ENCODE measurements at regions not wholly inside any gene's neighbourhood (a gene's known extent, or its start where the extent isn't known, plus 50 kb on each side); places are given as distances from the start of the nearest gene placed in this dataset.

- H3K9me3 Mint-ChIP-seq, result no peaks in the 10 kb centered on the region
These were observed 145.1 kb upstream of the PCBD1 start for GRCh38 chr10:71033396-71033980.

GRCh38 chr10:71035511-71036296, 147.3 kb upstream of the PCBD1 start:
- Mint-ChIP-seq H3K27ac (no peak overlapping the region), H3K4me3 (no peak overlapping the region), H3K36me3 (ENCODE audit: low read depth) (no peaks in the 10 kb centered on the region), H3K4me1 (peaks cover 3% of the 10 kb centered on the region), H3K9me3 (no peaks in the 10 kb centered on the region), H3K27me3 (peaks cover 14% of the 10 kb centered on the region)
- ATAC-seq (replicated peaks), result no peak

More at GRCh38 chr10:71033396-71033980, 145.1 kb upstream of the PCBD1 start:
- no peak overlapping the region for H3K4me3 Mint-ChIP-seq
- peaks cover 3% of the 10 kb centered on the region for H3K4me1 Mint-ChIP-seq
- no peak for ATAC-seq (replicated peaks)
- H3K36me3 Mint-ChIP-seq (ENCODE audit: low read depth), result no peaks in the 10 kb centered on the region
- H3K27ac Mint-ChIP-seq, result no peak overlapping the region
- H3K27me3 Mint-ChIP-seq, result peaks cover 9% of the 10 kb centered on the region

GRCh38 chr10:71036297-71036966, 148.1 kb upstream of the PCBD1 start:
- Mint-ChIP-seq H3K27ac (no peak overlapping the region), H3K27me3 (peaks cover 17% of the 10 kb centered on the region), H3K4me1 (peaks cover 3% of the 10 kb centered on the region), H3K36me3 (ENCODE audit: low read depth) (no peaks in the 10 kb centered on the region), H3K4me3 (no peak overlapping the region), H3K9me3 (no peaks in the 10 kb centered on the region)
- ATAC-seq (replicated peaks), result no peak

GRCh38 chr10:71038091-71038633, 149.8 kb upstream of the PCBD1 start:
- Mint-ChIP-seq H3K36me3 (ENCODE audit: low read depth) (no peaks in the 10 kb centered on the region), H3K4me3 (no peak overlapping the region), H3K27me3 (peaks cover 13% of the 10 kb centered on the region), H3K4me1 (peaks cover 3% of the 10 kb centered on the region), H3K9me3 (no peaks in the 10 kb centered on the region), H3K27ac (no peak overlapping the region)
- no peak for ATAC-seq (replicated peaks)

- Mint-ChIP-seq H3K27me3 (peaks cover 13% of the 10 kb centered on the region), H3K36me3 (ENCODE audit: low read depth) (no peaks in the 10 kb centered on the region), H3K27ac (no peak overlapping the region), H3K4me3 (no peak overlapping the region), H3K4me1 (peaks cover 3% of the 10 kb centered on the region), H3K9me3 (no peaks in the 10 kb centered on the region)
- ATAC-seq (replicated peaks), result no peak
These were observed 150.6 kb upstream of the PCBD1 start for GRCh38 chr10:71038921-71039320.

- ATAC-seq (replicated peaks), result no peak
- H3K9me3 Mint-ChIP-seq, result no peaks in the 10 kb centered on the region
- H3K27ac Mint-ChIP-seq, result no peak overlapping the region
- no peaks in the 10 kb centered on the region for H3K36me3 Mint-ChIP-seq (ENCODE audit: low read depth)
- H3K27me3 Mint-ChIP-seq, result peaks cover 13% of the 10 kb centered on the region
- H3K4me3 Mint-ChIP-seq, result no peak overlapping the region
- H3K4me1 Mint-ChIP-seq, result peaks cover 3% of the 10 kb centered on the region
These were observed 151.2 kb upstream of the PCBD1 start for GRCh38 chr10:71039551-71039950.

- peaks cover 13% of the 10 kb centered on the region for H3K27me3 Mint-ChIP-seq
- no peaks in the 10 kb centered on the region for H3K36me3 Mint-ChIP-seq (ENCODE audit: low read depth)
- no peak overlapping the region for H3K27ac Mint-ChIP-seq
- ATAC-seq (replicated peaks), result no peak
- peaks cover 3% of the 10 kb centered on the region for H3K4me1 Mint-ChIP-seq
- H3K4me3 Mint-ChIP-seq, result no peak overlapping the region
- H3K9me3 Mint-ChIP-seq, result no peaks in the 10 kb centered on the region
These were observed 152.0 kb upstream of the PCBD1 start for GRCh38 chr10:71040343-71040742.

GRCh38 chr10:71040846-71041605, 152.7 kb upstream of the PCBD1 start:
- H3K36me3 Mint-ChIP-seq (ENCODE audit: low read depth), result no peaks in the 10 kb centered on the region
- no peak overlapping the region for H3K4me3 Mint-ChIP-seq
- H3K4me1 Mint-ChIP-seq, result peaks cover 3% of the 10 kb centered on the region
- H3K27me3 Mint-ChIP-seq, result peaks cover 13% of the 10 kb centered on the region
- peak; percentile 26 for ATAC-seq (replicated peaks)
- no peaks in the 10 kb centered on the region for H3K9me3 Mint-ChIP-seq
- H3K27ac Mint-ChIP-seq, result no peak overlapping the region

GRCh38 chr10:71042216-71042615, 153.9 kb upstream of the PCBD1 start:
- Mint-ChIP-seq H3K36me3 (ENCODE audit: low read depth) (no peaks in the 10 kb centered on the region), H3K4me1 (no peaks in the 10 kb centered on the region), H3K27ac (no peak overlapping the region), H3K4me3 (no peak overlapping the region), H3K27me3 (peaks cover 19% of the 10 kb centered on the region), H3K9me3 (no peaks in the 10 kb centered on the region)
- no peak for ATAC-seq (replicated peaks)

- Mint-ChIP-seq H3K9me3 (no peaks in the 10 kb centered on the region), H3K27ac (no peak overlapping the region), H3K4me1 (no peaks in the 10 kb centered on the region), H3K36me3 (ENCODE audit: low read depth) (no peaks in the 10 kb centered on the region), H3K4me3 (no peak overlapping the region), H3K27me3 (peaks cover 19% of the 10 kb centered on the region)
- no peak for ATAC-seq (replicated peaks)
These were observed 154.3 kb upstream of the PCBD1 start for GRCh38 chr10:71042699-71043098.

GRCh38 chr10:71043858-71044257, 155.5 kb upstream of the PCBD1 start:
- no peak for ATAC-seq (replicated peaks)
- Mint-ChIP-seq H3K36me3 (ENCODE audit: low read depth) (no peaks in the 10 kb centered on the region), H3K27me3 (peaks cover 22% of the 10 kb centered on the region), H3K9me3 (no peaks in the 10 kb centered on the region), H3K27ac (no peak overlapping the region), H3K4me3 (no peak overlapping the region), H3K4me1 (no peaks in the 10 kb centered on the region)

GRCh38 chr10:71044720-71045119, 156.4 kb upstream of the PCBD1 start:
- H3K4me1 Mint-ChIP-seq, result no peaks in the 10 kb centered on the region
- H3K27ac Mint-ChIP-seq, result no peak overlapping the region
- H3K27me3 Mint-ChIP-seq, result peaks cover 22% of the 10 kb centered on the region
- no peak for ATAC-seq (replicated peaks)
- H3K4me3 Mint-ChIP-seq, result no peak overlapping the region
- H3K9me3 Mint-ChIP-seq, result no peaks in the 10 kb centered on the region
- no peaks in the 10 kb centered on the region for H3K36me3 Mint-ChIP-seq (ENCODE audit: low read depth)

GRCh38 chr10:71045204-71045809, 156.9 kb upstream of the PCBD1 start:
- Mint-ChIP-seq H3K4me3 (no peak overlapping the region), H3K27ac (no peak overlapping the region), H3K36me3 (ENCODE audit: low read depth) (no peaks in the 10 kb centered on the region)

GRCh38 chr10:71045936-71046335, 157.6 kb upstream of the PCBD1 start:
- no peak for ATAC-seq (replicated peaks)

More at GRCh38 chr10:71045204-71045809, 156.9 kb upstream of the PCBD1 start:
- Mint-ChIP-seq H3K27me3 (peaks cover 23% of the 10 kb centered on the region), H3K9me3 (no peaks in the 10 kb centered on the region), H3K4me1 (no peaks in the 10 kb centered on the region)
- ATAC-seq (replicated peaks), result no peak

More at GRCh38 chr10:71045936-71046335, 157.6 kb upstream of the PCBD1 start:
- no peaks in the 10 kb centered on the region for H3K4me1 Mint-ChIP-seq
- H3K36me3 Mint-ChIP-seq (ENCODE audit: low read depth), result no peaks in the 10 kb centered on the region
- peaks cover 18% of the 10 kb centered on the region for H3K27me3 Mint-ChIP-seq
- H3K27ac Mint-ChIP-seq, result no peak overlapping the region
- H3K9me3 Mint-ChIP-seq, result no peaks in the 10 kb centered on the region
- H3K4me3 Mint-ChIP-seq, result no peak overlapping the region
